ENCODE measurements at regions not wholly inside any gene's neighbourhood (a gene's known extent, or its start where the extent isn't known, plus 50 kb on each side); places are given as distances from the start of the nearest gene placed in this dataset.
"Not testable (repeated sequence)": the region's sequence is repeated elsewhere in the genome, so short reads cannot be mapped to it uniquely, and the experiment has no call there.

GRCh38 chrX:63466690-63467089 is 115.6 kb upstream of the SPIN4 start:
- DNase-seq (ENCODE audit: low read depth): no peak

- no peak for DNase-seq (ENCODE audit: low read depth)
These were observed 107.8 kb upstream of the SPIN4 start for GRCh38 chrX:63458981-63459380.

GRCh38 chrX:63453571-63453970 is 102.4 kb upstream of the SPIN4 start:
- no peak for DNase-seq (ENCODE audit: low read depth)

- no peak for DNase-seq (ENCODE audit: low read depth)
These were observed 90.6 kb upstream of the SPIN4 start for GRCh38 chrX:63441717-63442116.

- no peak for DNase-seq (ENCODE audit: low read depth)
These were observed 88.4 kb upstream of the SPIN4 start for GRCh38 chrX:63439580-63439979.

- DNase-seq (ENCODE audit: low read depth): no peak
These were observed 85.7 kb upstream of the SPIN4 start for GRCh38 chrX:63436865-63437264.

- no peak for DNase-seq (ENCODE audit: low read depth)
These were observed 83.5 kb upstream of the SPIN4 start for GRCh38 chrX:63434665-63435064.

- no peak for DNase-seq (ENCODE audit: low read depth)
These were observed 83.1 kb upstream of the SPIN4 start for GRCh38 chrX:63434206-63434605.

- DNase-seq (ENCODE audit: low read depth): no peak
These were observed 78.9 kb upstream of the SPIN4 start for GRCh38 chrX:63430026-63430425.

GRCh38 chrX:63428348-63428747 is 77.2 kb upstream of the SPIN4 start:
- DNase-seq (ENCODE audit: low read depth): no peak

GRCh38 chrX:63426519-63426918 is 75.4 kb upstream of the SPIN4 start:
- DNase-seq (ENCODE audit: low read depth): no peak

GRCh38 chrX:63424063-63424462 is 72.9 kb upstream of the SPIN4 start:
- DNase-seq (ENCODE audit: low read depth): no peak

GRCh38 chrX:63421411-63421810 is 70.3 kb upstream of the SPIN4 start:
- no peak for DNase-seq (ENCODE audit: low read depth)

GRCh38 chrX:63418211-63418610 is 67.1 kb upstream of the SPIN4 start:
- DNase-seq (ENCODE audit: low read depth): no peak

GRCh38 chrX:63417649-63418048 is 66.5 kb upstream of the SPIN4 start:
- DNase-seq (ENCODE audit: low read depth): no peak

- DNase-seq (ENCODE audit: low read depth): not testable (repeated sequence)
These were observed 58.8 kb upstream of the SPIN4 start for GRCh38 chrX:63409934-63410333.

- DNase-seq (ENCODE audit: low read depth): no peak
These were observed 56.9 kb upstream of the SPIN4 start for GRCh38 chrX:63408050-63408449.

- no peak for DNase-seq (ENCODE audit: low read depth)
These were observed 53.2 kb upstream of the SPIN4 start for GRCh38 chrX:63404332-63404731.

GRCh38 chrX:63402106-63402505 is 51.0 kb upstream of the SPIN4 start:
- DNase-seq (ENCODE audit: low read depth): no peak
